Stomach (tissue), 4 donors: ENCODE measurements at regions not wholly inside any gene's neighbourhood (a gene's known extent, or its start where the extent isn't known, plus 50 kb on each side); places are given as distances from the start of the nearest gene placed in this dataset.

Experiments used
- CTCF ChIP-seq, 7 experiments: fragments of 450-650 bp in 4 of 7; fragments of 200-600 bp in 3 of 7; sonication (generic) in 3 of 7; IDR thresholded peaks; one replicate each; pipeline ENCODE4 v1.5.1; 2016 to 2019; ENCODE audit warnings: antibody characterized with exemption in 7 of 7, control low read depth in 2 of 7, mild to moderate bottlenecking in 1 of 7
- EP300 ChIP-seq: sonication (generic); formaldehyde crosslinking; IDR thresholded peaks from one replicate; pipeline ENCODE4 v1.6.1; 2017; ENCODE audit warnings: antibody characterized with exemption
- POLR2AphosphoS5 ChIP-seq, 3 donors: sonication (generic); formaldehyde crosslinking; IDR thresholded peaks; one replicate each; pipeline ENCODE4 v1.6.1; 2016; ENCODE audit warnings: antibody characterized with exemption in 3 of 3

- TF ChIP-seq CTCF (IDR thresholded peaks at IDR 0.05) (no peak), POLR2AphosphoS5 (IDR thresholded peaks at IDR 0.05) (no peak), EP300 (no peak)
These were observed 878.9 kb upstream of the WWC1 start for GRCh38 chr5:167412556-167412955.
